GM20000 (cell line): ENCODE measurements at regions not wholly inside any gene's neighbourhood (a gene's known extent, or its start where the extent isn't known, plus 50 kb on each side); places are given as distances from the start of the nearest gene placed in this dataset.

Source experiments
- DNase-seq: peaks from one replicate; pipeline ENCODE4 v3.0.0; 2012; ENCODE audit warnings: low spot score
- CTCF ChIP-seq: IDR thresholded peaks from 2 replicates; pipeline ENCODE4 v1.5.1; 2012; ENCODE audit warnings: mild to moderate bottlenecking, control low read depth; ENCODE audit errors: extremely low read depth, missing control alignments

- TF ChIP-seq CTCF: no peak
- no peak for DNase-seq
Measured at GRCh38 chr20:6831461-6831860, 64.0 kb downstream of the BMP2 start.

- no peak for TF ChIP-seq CTCF
Measured at GRCh38 chr20:6832811-6833210, 65.3 kb downstream of the BMP2 start.

GRCh38 chr20:6835609-6836008 lies 68.1 kb downstream of the BMP2 start:
- no peak for TF ChIP-seq CTCF
- no peak for DNase-seq

More at GRCh38 chr20:6832811-6833210, 65.3 kb downstream of the BMP2 start:
- DNase-seq: no peak

- no peak for DNase-seq
- TF ChIP-seq CTCF: no peak
Measured at GRCh38 chr20:6836821-6837374, 69.4 kb downstream of the BMP2 start.

GRCh38 chr20:6837730-6838129 lies 70.2 kb downstream of the BMP2 start:
- TF ChIP-seq CTCF: no peak
- DNase-seq: no peak

GRCh38 chr20:6838181-6838826 lies 70.8 kb downstream of the BMP2 start:
- no peak for DNase-seq
- TF ChIP-seq CTCF: no peak

- no peak for TF ChIP-seq CTCF
- DNase-seq: no peak
Measured at GRCh38 chr20:6841128-6841527, 73.6 kb downstream of the BMP2 start.
